WERI-Rb-1 (cell line): ENCODE measurements at regions not wholly inside any gene's neighbourhood (a gene's known extent, or its start where the extent isn't known, plus 50 kb on each side); places are given as distances from the start of the nearest gene placed in this dataset.
A peak's percentile ranks its signal among the peaks of the same experiment; 100 is the strongest.

Experiments
- DNase-seq: peaks from one replicate; pipeline ENCODE4 v3.0.0-alpha.2; 2020
- H3K27ac ChIP-seq: fragments of 250-450 bp; sonication (Bioruptor Pico); 2 replicates; pipeline ENCODE4 v1.5.1; 2020; ENCODE audit warnings: mild to moderate bottlenecking, moderate library complexity
- H3K27me3 ChIP-seq: fragments of 250-450 bp; sonication (Bioruptor Pico); 2 replicates; pipeline ENCODE4 v1.5.1; 2021; ENCODE audit warnings: mild to moderate bottlenecking, low read depth, moderate library complexity; ENCODE audit not compliant: insufficient read depth, severe bottlenecking
- H3K36me3 ChIP-seq: fragments of 250-450 bp; sonication (Bioruptor Pico); 2 replicates; pipeline ENCODE4 v1.5.1; 2020; ENCODE audit warnings: mild to moderate bottlenecking, moderate library complexity
- H3K4me3 ChIP-seq: 2 replicates; pipeline ENCODE4 v1.5.1; 2011; ENCODE audit warnings: low read depth, mild to moderate bottlenecking, control low read depth, low read length
- H3K9me3 ChIP-seq: fragments of 250-450 bp; sonication (Bioruptor Pico); 2 replicates; pipeline ENCODE4 v1.5.1; 2021; ENCODE audit warnings: mild to moderate bottlenecking, moderate library complexity; ENCODE audit not compliant: severe bottlenecking
- TF ChIP-seq, protein P1 (sequence below): IDR thresholded peaks from 2 replicates; pipeline ENCODE4 v1.5.1; 2011; ENCODE audit warnings: low read depth, mild to moderate bottlenecking, control low read depth, inconsistent platforms, low read length

DNA sequence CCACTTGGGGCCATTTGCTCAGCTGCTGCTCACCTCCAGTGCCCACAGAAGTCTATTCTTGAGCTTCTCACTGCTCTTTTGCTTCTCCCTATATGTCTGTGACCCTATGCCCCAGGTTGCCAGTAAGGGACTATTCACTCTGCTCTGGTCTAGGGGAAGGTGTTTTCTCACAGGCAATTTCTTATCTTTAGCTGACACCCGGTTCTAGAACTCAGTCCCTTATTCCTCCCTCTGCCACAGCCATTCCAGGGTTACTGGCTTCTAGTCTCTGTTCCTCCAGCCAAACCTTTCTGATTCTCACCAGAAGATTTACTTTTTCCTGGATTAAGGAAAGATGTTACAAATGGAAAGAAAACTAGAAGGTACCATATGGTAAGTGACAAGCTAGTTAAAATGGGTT, 574.0 kb downstream of the NTRK3 start:
- TF ChIP-seq, protein P1, sequence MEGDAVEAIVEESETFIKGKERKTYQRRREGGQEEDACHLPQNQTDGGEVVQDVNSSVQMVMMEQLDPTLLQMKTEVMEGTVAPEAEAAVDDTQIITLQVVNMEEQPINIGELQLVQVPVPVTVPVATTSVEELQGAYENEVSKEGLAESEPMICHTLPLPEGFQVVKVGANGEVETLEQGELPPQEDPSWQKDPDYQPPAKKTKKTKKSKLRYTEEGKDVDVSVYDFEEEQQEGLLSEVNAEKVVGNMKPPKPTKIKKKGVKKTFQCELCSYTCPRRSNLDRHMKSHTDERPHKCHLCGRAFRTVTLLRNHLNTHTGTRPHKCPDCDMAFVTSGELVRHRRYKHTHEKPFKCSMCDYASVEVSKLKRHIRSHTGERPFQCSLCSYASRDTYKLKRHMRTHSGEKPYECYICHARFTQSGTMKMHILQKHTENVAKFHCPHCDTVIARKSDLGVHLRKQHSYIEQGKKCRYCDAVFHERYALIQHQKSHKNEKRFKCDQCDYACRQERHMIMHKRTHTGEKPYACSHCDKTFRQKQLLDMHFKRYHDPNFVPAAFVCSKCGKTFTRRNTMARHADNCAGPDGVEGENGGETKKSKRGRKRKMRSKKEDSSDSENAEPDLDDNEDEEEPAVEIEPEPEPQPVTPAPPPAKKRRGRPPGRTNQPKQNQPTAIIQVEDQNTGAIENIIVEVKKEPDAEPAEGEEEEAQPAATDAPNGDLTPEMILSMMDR = no peak
- no peak overlapping the region for H3K4me3 ChIP-seq
- H3K9me3 ChIP-seq = no peaks in the 10 kb centered on the region
- DNase-seq = no peak
- no peaks in the 10 kb centered on the region for H3K27me3 ChIP-seq
- H3K36me3 ChIP-seq = no peaks in the 10 kb centered on the region
- no peak overlapping the region for H3K27ac ChIP-seq

DNA sequence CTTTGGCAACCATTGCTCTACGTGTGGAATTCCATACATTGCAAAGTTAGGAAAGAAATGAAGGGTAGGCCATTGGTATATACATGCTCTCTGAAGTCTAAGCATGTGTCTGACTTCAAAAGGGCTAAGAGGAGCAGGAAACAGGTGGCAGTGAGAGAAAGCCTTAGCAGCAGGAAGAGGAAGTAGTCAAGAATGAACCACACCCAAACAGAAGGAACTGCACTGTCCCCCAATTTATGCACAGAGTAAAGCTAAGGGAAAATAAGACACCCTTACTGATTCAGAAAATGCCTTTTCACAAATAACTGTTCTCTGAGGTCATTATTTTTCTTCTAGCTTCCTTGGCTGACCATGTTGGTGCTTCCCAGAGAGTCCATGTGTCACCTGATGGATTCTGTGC, 575.4 kb downstream of the NTRK3 start:
- TF ChIP-seq, protein P1 = no peak
- no peaks in the 10 kb centered on the region for H3K9me3 ChIP-seq
- H3K36me3 ChIP-seq = no peaks in the 10 kb centered on the region
- H3K27me3 ChIP-seq = no peaks in the 10 kb centered on the region
- DNase-seq = no peak
- H3K4me3 ChIP-seq = no peak overlapping the region
- H3K27ac ChIP-seq = no peak overlapping the region

DNA sequence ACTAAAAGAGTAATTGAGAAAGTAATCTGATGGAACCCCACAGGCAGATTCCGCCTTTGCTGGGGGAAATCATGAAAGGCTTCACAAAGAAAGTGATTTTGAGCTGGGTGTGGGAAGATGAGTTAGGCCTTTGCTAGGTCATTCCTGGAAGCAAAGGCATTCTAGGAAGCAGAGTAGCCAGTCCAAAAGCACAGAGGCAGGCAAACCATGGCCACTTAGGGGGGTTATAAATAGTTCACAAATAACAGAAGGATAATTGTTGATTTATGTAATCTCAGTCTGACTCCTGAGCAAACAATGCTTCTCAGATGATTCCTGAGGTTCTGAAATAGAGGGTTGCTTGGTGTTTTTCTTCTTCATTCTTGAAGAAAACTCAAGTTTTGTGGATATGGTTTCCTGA, 576.3 kb downstream of the NTRK3 start:
- H3K36me3 ChIP-seq = no peaks in the 10 kb centered on the region
- DNase-seq = no peak
- H3K27me3 ChIP-seq = no peaks in the 10 kb centered on the region
- no peak overlapping the region for H3K4me3 ChIP-seq
- TF ChIP-seq, protein P1 = no peak
- H3K9me3 ChIP-seq = no peaks in the 10 kb centered on the region
- H3K27ac ChIP-seq = no peak overlapping the region

DNA sequence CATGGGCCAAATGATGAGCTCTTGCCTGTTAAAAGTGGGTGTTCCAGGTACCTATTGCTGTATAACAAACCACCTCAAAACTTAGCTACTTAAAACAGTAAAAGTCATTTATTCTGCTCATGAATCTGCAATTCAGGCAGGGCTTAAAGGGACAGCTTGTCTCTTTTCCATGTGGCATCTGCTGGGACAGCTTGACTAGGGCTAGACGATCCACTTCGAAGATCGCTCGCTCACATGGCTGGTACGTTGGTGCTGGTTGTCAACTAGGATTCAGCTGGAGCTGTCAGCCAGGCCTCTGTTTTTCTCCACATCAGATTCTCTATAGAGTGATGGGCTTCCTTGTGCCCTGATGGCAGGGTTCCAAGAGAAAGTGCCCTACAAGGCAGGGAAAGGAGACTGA, 581.3 kb downstream of the NTRK3 start:
- no peak overlapping the region for H3K4me3 ChIP-seq
- H3K27ac ChIP-seq = no peak overlapping the region
- no peak for DNase-seq
- no peaks in the 10 kb centered on the region for H3K36me3 ChIP-seq
- no peaks in the 10 kb centered on the region for H3K9me3 ChIP-seq
- TF ChIP-seq, protein P1 = no peak
- H3K27me3 ChIP-seq = no peaks in the 10 kb centered on the region

DNA sequence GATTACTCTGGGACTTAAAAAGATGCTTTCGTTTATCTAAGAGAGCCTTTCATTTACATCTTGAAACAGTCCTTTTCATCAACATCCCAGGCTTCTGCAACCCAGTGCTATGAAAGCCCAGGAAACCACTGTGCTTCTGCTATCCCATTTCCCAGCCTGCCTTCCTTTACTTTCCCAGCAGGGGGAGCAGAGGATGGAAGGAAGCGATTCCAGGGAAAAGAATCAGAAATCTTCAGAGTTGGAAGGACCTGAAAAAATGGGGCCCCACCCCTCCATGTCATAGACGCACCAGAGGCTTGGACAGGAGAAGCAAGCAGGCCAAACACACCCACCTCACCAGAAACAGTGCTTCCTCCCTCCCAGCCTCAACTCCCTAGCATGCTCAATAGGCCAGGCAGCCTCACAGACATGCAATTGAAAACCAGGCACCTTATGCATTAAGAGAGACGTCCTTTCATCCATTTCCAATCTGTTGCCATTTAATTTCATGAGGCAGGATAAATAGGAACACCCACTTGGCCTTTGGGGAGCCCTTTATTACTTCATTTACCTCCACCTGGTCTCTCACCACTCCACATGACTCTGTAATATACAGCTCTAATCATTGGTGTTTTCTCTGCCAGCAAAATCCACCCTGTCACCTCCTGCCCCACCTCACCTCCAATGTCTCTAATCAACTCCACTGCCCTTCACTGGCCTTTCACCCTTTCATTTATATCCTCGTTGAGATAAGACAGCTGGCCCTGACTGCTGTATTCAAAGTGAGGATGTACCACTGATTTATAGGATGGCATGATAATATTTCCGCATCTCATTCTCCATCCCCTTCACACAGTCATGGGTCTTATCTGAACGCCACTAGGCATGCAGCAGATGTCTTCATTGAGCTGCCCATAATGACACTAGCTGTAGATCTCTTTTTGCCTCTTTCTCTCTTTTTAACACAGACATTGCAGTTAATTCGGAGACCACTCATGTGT, 583.9 kb downstream of the NTRK3 start:
- no peak overlapping the region for H3K27ac ChIP-seq
- no peak overlapping the region for H3K4me3 ChIP-seq
- DNase-seq = peak; percentile 61
- H3K27me3 ChIP-seq = no peaks in the 10 kb centered on the region
- no peaks in the 10 kb centered on the region for H3K9me3 ChIP-seq
- TF ChIP-seq, protein P1 = peak; percentile 71
- no peaks in the 10 kb centered on the region for H3K36me3 ChIP-seq

DNA sequence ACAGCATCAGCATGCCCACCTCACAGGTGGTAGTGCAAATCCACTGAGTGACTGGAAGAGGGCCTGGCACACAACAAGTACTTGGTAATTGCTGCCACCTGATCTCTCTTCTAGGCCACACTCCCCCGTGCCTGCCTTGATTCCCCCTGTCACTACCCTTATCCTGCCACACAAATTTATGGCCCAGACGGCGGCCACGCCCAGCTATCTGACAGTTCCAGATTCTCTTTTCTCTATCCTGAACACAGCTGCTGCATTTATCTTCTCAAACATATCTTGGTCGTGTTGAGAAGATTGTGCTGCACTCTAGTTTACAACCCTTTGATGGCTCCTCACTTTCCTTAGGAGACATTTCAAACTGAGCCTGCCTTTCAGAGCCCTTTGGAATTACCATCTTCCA, 585.2 kb downstream of the NTRK3 start:
- Histone ChIP-seq H3K36me3 (no peaks in the 10 kb centered on the region), H3K27ac (no peak overlapping the region), H3K27me3 (no peaks in the 10 kb centered on the region), H3K9me3 (no peaks in the 10 kb centered on the region), H3K4me3 (no peak overlapping the region)
- DNase-seq = no peak
- TF ChIP-seq, protein P1 = no peak
